Effector memory CD8-positive, alpha-beta T cell (primary cell): ENCODE measurements at regions not wholly inside any gene's neighbourhood (a gene's known extent, or its start where the extent isn't known, plus 50 kb on each side); places are given as distances from the start of the nearest gene placed in this dataset.
A peak's percentile ranks its signal among the peaks of the same experiment; 100 is the strongest.

ENCODE experiments used
- ATAC-seq: fragments of 150-1000 bp; cut with Tn5 transposase; replicated peaks from 2 replicates; pipeline ENCODE4 v1.10.0; 2021; ENCODE audit warnings: mild to moderate bottlenecking, moderate library complexity
- DNase-seq, 3 experiments: peaks; one replicate each; pipeline ENCODE4 v3.0.0; 2021
- H3K27ac Mint-ChIP-seq, 2 donors: one replicate each; pipeline ENCODE4 v1.8.0; 2022; ENCODE audit warnings: mild to moderate bottlenecking in 2 of 2, mixed read lengths in 2 of 2, moderate library complexity in 2 of 2
- H3K27me3 Mint-ChIP-seq, 2 donors: one replicate each; pipeline ENCODE4 v1.8.0; 2022; ENCODE audit warnings: mixed read lengths in 2 of 2
- H3K36me3 Mint-ChIP-seq: one replicate; pipeline ENCODE4 v1.8.0; 2022; ENCODE audit warnings: mild to moderate bottlenecking, moderate library complexity, mixed read lengths; ENCODE audit not compliant: insufficient read depth
- H3K4me1 Mint-ChIP-seq, 2 donors: one replicate each; pipeline ENCODE4 v1.8.0; 2022; ENCODE audit warnings: low read depth in 2 of 2, mixed read lengths in 2 of 2
- H3K4me3 Mint-ChIP-seq, 2 donors: one replicate each; pipeline ENCODE4 v1.8.0; 2022; ENCODE audit warnings: mild to moderate bottlenecking in 2 of 2, mixed read lengths in 2 of 2, moderate library complexity in 2 of 2
- H3K9me3 Mint-ChIP-seq, 2 donors: one replicate each; pipeline ENCODE4 v1.8.0; 2022; ENCODE audit warnings: mixed read lengths in 2 of 2

DNA sequence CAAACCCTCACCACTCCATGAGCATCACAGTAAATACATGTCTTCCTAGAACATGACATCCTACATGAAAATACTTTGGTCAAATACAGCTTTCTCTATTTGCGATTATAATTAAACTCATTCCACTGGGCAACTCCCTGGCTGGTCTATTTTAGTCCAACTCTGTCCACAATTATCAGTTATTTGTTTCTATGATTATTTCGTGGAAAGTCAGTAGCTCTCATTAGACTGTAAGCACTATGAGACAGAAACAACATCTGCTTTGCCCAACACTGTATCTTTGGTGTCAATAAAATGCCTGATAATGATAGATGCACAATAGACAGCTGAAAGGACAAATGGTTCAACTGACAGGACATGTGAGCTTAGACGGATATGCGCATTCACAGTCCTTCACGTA, 292.0 kb downstream of the KLF12 start:
- ATAC-seq, result no peak
- DNase-seq, result no peak
- H3K4me1 Mint-ChIP-seq, result peaks cover 26 to 62% of the 10 kb centered on the region in 2 donors
- peaks cover 15% of the 10 kb centered on the region for H3K36me3 Mint-ChIP-seq
- H3K27ac Mint-ChIP-seq, result peak overlapping the region in 1 of 2 donors; percentile 23
- H3K4me3 Mint-ChIP-seq, result no peak overlapping the region
- H3K27me3 Mint-ChIP-seq, result no peaks in the 10 kb centered on the region
- H3K9me3 Mint-ChIP-seq, result no peaks in the 10 kb centered on the region

DNA sequence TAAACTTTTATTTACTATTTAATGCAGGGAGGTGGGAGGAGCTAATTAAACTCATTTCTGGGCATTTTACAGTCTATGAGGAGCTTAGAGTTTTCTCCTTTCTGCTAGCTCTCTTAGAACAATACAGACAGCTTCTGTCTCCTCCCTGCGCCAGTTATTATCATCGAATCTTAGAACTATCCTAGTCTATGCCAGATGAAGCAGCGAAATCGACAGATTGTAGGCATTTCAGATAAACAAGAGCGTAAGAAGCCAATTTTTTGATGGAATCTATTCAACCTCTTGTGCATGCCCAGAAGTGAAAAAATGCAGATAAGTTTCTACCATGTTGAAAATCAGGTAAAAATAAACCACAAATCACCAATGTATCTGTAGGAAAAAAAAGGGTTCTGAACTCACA, 297.1 kb downstream of the KLF12 start:
- Mint-ChIP-seq H3K36me3 (no peaks in the 10 kb centered on the region), H3K4me1 (peaks cover 29 to 60% of the 10 kb centered on the region in 2 donors), H3K9me3 (no peaks in the 10 kb centered on the region), H3K27me3 (no peaks in the 10 kb centered on the region), H3K4me3 (no peak overlapping the region), H3K27ac (no peak overlapping the region)
- ATAC-seq (no peak), DNase-seq (no peak)

DNA sequence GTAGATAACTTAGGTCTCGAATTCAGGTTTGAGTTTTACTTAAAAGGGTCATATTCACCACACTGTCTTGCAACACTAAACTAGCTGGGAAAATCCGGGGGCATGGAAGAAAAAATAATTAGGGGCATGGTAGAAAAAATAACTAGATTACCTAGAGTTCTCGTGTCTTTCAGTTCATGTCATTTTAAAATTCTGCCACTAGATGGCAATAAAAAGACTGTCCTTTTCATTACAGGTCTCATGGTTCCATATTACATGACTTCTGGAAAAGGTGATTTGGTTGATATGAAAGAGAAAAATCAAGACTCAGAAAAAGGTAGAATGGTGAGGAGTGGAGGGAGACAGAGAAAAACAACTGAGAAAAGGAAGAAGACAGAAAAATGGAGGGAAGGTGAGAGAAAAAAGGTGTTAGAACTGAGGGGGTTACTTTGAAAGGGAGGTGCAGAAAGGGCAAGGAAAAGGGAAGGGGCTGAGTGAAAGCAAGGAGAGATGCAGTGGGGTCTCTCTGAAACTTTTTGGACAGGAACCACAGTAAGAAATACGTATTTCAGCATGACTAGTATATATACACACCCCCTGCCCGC, 299.0 kb downstream of the KLF12 start:
- H3K27me3 Mint-ChIP-seq, result no peaks in the 10 kb centered on the region
- no peak overlapping the region for H3K27ac Mint-ChIP-seq
- peaks cover 20 to 51% of the 10 kb centered on the region in 2 donors for H3K4me1 Mint-ChIP-seq
- H3K4me3 Mint-ChIP-seq, result no peak overlapping the region
- DNase-seq (no peak), ATAC-seq (peak; percentile 66)
- H3K9me3 Mint-ChIP-seq, result no peaks in the 10 kb centered on the region
- H3K36me3 Mint-ChIP-seq, result no peaks in the 10 kb centered on the region

DNA sequence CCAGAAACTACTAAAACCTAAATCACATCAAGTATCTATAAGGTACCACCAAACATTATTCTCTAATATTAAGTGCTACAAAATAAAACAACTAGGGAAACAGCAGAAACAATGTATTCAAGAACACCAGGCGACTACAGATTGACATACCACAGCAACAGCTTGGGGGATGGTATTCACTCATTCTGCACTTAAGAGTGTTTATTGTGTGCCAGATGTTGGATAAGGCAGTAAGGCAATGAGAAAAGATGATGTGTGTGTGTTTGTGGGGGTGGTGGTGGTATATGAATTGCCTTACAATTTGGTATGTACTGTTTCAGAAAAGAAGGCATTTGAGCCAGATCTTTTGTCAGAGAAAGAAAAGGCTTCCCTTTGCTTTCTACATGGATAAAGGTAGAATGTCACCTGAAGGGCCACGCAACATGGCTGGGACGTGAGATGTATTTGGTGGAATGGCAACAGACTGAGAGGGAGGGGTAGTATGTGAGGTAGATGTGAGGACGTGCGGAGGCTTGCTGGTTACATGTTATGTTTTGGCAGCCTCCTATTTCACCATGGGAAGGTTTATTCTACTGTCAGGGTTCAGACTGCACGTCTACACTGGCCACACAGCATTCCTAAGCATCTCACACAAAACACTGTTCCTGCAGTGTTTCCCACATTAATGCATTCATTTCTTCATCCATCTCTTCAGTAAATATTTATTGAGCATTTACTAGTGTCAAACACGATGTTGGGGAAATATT, 300.7 kb downstream of the KLF12 start:
- ATAC-seq, result no peak
- H3K27me3 Mint-ChIP-seq, result no peaks in the 10 kb centered on the region
- peaks cover 23 to 55% of the 10 kb centered on the region in 2 donors for H3K4me1 Mint-ChIP-seq
- H3K9me3 Mint-ChIP-seq, result no peaks in the 10 kb centered on the region
- DNase-seq, result no peak
- no peak overlapping the region for H3K4me3 Mint-ChIP-seq
- H3K36me3 Mint-ChIP-seq, result no peaks in the 10 kb centered on the region
- H3K27ac Mint-ChIP-seq, result peak overlapping the region in 1 of 2 donors; percentile 3

DNA sequence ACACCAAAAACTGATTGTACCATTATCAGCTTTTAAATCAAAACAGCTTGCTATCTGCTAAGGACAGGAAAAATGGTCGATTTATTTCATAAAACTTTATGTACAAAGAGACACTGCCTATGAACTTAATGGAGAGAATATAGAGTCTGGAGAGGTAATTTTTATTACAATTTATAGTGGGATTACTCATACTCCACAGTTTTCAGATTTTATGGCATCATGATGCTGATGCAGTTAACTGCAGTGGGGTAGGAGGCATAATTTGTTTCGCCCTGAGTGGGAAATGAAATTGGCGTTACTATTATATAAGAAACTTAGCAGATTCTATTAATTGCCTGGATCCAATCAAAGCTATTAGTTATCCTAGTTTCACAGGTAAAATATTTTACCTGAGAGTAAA, 301.4 kb downstream of the KLF12 start:
- H3K27me3 Mint-ChIP-seq, result no peaks in the 10 kb centered on the region
- no peaks in the 10 kb centered on the region for H3K9me3 Mint-ChIP-seq
- peaks cover 24 to 54% of the 10 kb centered on the region in 2 donors for H3K4me1 Mint-ChIP-seq
- no peaks in the 10 kb centered on the region for H3K36me3 Mint-ChIP-seq
- ATAC-seq, result no peak
- DNase-seq, result no peak
- H3K4me3 Mint-ChIP-seq, result no peak overlapping the region
- H3K27ac Mint-ChIP-seq, result peak overlapping the region in 1 of 2 donors; percentile 2

DNA sequence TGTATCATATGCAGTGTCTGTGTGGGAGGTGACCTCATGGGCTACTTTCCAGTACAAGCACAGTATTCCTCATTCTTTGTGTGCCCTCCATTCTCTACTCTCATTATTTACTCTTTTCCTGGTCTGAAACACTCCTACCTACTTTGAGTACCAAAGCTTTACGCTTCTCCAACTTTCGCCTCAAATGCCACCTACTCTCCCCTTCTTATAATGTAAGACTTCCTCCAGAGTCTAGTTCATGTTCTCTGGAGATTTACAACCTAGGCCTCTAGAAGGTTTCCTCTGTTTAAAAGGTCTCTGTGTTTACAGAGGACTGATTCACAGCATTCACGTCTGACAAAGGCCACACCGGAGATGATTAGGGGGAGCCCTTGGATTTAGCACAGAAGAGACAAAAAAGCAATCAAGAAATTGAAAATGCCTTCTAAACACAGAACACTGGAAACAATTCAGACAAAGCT, 302.0 kb downstream of the KLF12 start:
- peaks cover 22 to 48% of the 10 kb centered on the region in 2 donors for H3K4me1 Mint-ChIP-seq
- DNase-seq, result no peak
- no peaks in the 10 kb centered on the region for H3K9me3 Mint-ChIP-seq
- no peaks in the 10 kb centered on the region for H3K36me3 Mint-ChIP-seq
- no peaks in the 10 kb centered on the region for H3K27me3 Mint-ChIP-seq
- no peak for ATAC-seq
- no peak overlapping the region for H3K4me3 Mint-ChIP-seq
- peak overlapping the region in 1 of 2 donors; percentile 2 for H3K27ac Mint-ChIP-seq

DNA sequence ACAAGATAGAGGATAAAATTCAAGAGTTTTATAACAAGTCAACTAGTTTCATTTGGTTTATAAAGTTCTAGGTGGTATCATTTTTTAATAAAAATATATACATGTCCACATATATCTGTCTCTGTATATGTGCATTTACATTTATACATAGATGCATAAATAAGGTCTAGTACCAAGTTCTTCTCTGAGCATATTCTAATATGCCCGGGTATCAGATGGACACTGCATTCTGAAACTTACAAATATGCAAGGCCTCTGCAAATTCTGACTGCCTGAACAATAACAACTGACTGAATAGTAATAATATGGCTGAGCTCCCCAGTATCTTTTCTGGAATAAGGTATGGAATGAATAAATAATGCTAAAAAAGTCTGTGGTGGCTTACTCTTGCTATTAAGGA, 304.8 kb downstream of the KLF12 start:
- Mint-ChIP-seq H3K4me3 (no peak overlapping the region), H3K36me3 (peaks cover 3% of the 10 kb centered on the region), H3K27me3 (no peaks in the 10 kb centered on the region), H3K4me1 (peaks cover 31 to 50% of the 10 kb centered on the region in 2 donors), H3K9me3 (no peaks in the 10 kb centered on the region), H3K27ac (peak overlapping the region in 1 of 2 donors; percentile 2)
- no peak for DNase-seq
- no peak for ATAC-seq

DNA sequence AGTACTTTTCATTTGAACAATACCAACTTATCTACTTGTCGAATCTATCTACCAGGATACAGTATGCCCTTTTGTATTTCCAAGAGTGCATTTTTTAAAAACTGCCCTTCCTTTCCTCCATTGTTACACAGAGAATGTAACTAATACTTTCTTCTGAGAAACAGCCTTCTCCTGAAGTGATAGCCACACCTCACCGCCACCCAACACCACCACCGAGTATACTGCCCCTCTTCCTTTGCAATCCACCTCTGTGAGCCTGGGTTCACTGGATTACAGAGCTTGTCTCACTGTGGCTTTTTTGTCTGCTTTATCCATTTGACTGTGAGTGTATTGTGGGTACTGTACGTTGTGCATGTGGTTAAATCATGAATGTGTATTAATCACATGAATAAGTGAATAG, 305.4 kb downstream of the KLF12 start:
- no peak for DNase-seq
- H3K27me3 Mint-ChIP-seq, result no peaks in the 10 kb centered on the region
- peak; percentile 39 for ATAC-seq
- peak overlapping the region in 1 of 2 donors; percentile 14 for H3K4me3 Mint-ChIP-seq
- H3K9me3 Mint-ChIP-seq, result no peaks in the 10 kb centered on the region
- peaks cover 31 to 52% of the 10 kb centered on the region in 2 donors for H3K4me1 Mint-ChIP-seq
- peak overlapping the region; percentile 29 to 35 for H3K27ac Mint-ChIP-seq
- H3K36me3 Mint-ChIP-seq, result peaks cover 9% of the 10 kb centered on the region

DNA sequence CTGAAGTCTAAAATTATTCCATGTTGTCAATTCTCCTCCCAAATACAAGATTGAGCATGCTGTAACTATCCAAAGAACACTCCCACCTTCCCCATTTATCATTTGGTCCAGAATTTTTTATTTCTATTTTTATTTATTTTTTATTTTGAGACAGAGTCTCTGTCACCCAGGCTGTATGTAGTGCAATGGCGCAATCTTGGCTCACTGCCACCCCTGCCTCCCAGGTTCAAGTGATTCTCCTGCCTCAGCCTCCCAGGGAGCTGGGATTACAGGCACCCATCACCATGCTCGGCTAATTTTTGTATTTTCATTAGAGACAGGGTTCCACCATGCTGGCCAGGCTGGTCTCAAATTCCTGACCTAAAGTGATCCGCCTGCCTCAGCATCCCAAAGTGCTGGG, 306.8 kb downstream of the KLF12 start:
- no peaks in the 10 kb centered on the region for H3K9me3 Mint-ChIP-seq
- no peak overlapping the region for H3K4me3 Mint-ChIP-seq
- no peak overlapping the region for H3K27ac Mint-ChIP-seq
- no peaks in the 10 kb centered on the region for H3K27me3 Mint-ChIP-seq
- ATAC-seq (no peak), DNase-seq (no peak)
- H3K36me3 Mint-ChIP-seq, result peaks cover 11% of the 10 kb centered on the region
- H3K4me1 Mint-ChIP-seq, result peaks cover 25 to 47% of the 10 kb centered on the region in 2 donors

DNA sequence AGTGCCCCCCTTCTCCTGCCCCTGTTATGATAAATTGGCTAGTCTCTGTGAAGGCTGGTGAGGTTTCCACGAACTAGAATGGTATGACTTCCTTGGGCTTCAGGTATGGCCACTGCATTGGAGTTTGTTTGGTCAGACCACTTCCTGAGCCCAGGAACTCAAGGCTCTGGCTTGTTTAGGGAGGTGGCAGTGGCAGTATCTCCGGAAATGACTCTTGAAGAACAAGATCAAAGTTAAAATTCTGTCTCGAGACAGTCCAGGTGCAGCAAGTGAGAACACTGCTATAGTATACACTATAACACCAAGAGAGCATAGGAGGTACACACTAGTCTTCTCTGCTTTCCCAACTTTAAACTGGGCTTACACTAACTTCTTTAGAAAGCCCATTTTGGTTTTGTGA, 309.1 kb downstream of the KLF12 start:
- no peaks in the 10 kb centered on the region for H3K9me3 Mint-ChIP-seq
- no peaks in the 10 kb centered on the region for H3K27me3 Mint-ChIP-seq
- peaks cover 30 to 54% of the 10 kb centered on the region in 2 donors for H3K4me1 Mint-ChIP-seq
- no peak for DNase-seq
- H3K27ac Mint-ChIP-seq, result peak overlapping the region in 1 of 2 donors; percentile 76
- peak; percentile 42 for ATAC-seq
- no peak overlapping the region for H3K4me3 Mint-ChIP-seq
- H3K36me3 Mint-ChIP-seq, result peaks cover 16% of the 10 kb centered on the region

DNA sequence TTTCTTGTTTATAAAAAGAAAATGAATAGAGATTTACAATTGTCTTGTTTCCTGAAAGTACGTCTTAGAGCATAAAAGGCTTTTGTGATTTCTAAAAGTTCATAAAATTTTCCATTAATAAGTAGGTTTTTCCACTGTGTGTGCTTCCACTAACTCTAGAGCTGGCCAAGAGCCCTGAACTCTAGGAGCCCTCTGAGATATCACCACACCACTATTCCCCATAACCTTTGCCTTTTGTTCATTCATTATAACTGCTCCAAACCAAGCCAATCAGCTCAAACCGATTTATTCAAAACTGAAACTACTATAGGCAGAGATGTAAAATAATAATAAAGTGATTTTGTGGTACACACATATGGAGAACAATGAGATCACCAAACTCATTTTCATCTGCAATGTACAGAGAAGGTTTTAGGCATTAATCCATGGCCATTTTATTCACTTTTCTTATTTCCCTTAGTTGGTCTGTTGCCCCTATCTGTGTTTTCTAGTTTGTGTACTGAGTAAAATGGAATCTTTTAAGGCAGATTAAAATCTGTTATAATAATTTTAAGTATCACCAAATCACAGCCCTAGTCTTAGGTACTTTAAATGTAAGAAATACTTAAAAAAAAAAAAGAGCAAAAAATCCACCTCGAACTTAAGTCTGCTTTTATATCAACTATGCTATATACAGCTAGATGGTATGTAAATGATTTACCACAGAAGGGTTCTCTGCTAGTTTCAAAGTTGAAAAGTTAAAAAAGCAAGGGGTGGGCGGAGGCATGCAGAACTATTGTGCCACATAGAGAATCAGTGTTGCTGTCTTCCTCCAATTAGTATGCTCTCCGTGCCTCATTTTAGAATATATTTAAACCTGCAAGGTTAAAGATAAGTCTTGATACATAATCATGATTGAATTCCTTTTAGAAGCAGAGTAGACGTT, 311.3 kb downstream of the KLF12 start:
- ATAC-seq (no peak), DNase-seq (no peak)
- H3K27ac Mint-ChIP-seq, result peak overlapping the region in 1 of 2 donors; percentile 54
- H3K27me3 Mint-ChIP-seq, result no peaks in the 10 kb centered on the region
- no peak overlapping the region for H3K4me3 Mint-ChIP-seq
- peaks cover 21% of the 10 kb centered on the region for H3K36me3 Mint-ChIP-seq
- H3K9me3 Mint-ChIP-seq, result no peaks in the 10 kb centered on the region
- H3K4me1 Mint-ChIP-seq, result peaks cover 30 to 56% of the 10 kb centered on the region in 2 donors

DNA sequence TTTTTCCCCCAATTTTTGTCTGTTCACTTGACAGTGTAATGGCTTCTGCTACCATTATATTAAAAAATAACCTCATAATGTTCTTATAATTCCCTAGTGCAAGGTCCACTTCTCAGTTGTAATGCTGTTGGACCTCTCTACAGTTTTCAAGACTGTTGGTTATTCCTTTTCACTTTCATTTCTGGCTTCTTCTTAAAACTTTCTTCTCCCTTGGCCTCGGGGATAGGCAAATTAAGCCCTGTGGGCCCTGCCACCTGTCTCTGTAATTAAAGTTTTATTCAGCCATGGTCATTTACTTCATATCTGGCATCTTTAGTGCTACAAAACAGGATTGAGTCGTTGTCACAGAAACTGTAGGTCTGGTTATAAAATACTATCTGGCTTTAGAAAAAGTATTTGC, 313.5 kb downstream of the KLF12 start:
- Mint-ChIP-seq H3K27ac (peak overlapping the region; percentile 1 to 14), H3K9me3 (no peaks in the 10 kb centered on the region), H3K36me3 (peaks cover 30% of the 10 kb centered on the region), H3K27me3 (no peaks in the 10 kb centered on the region), H3K4me3 (no peak overlapping the region), H3K4me1 (peaks cover 29 to 60% of the 10 kb centered on the region in 2 donors)
- DNase-seq (no peak), ATAC-seq (no peak)

DNA sequence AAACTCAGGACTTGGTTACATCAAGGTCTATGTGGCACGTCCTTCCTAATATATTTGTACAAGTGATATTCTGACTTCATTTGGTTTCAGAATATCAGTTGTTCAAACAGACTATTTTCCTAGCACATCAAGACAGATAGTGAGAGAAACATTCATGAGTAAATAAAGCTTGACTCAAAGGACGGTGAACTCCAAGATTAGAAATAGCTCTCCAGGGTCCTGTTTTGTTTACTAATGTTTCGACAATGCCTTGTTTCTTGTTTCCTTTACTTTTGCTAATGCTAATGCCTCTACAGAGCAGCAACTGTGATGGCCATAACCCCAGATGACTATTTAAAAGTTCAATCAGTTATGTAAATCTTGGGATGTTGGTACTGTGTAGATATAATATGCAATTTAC, 313.9 kb downstream of the KLF12 start:
- Mint-ChIP-seq H3K9me3 (no peaks in the 10 kb centered on the region), H3K4me3 (no peak overlapping the region), H3K27me3 (no peaks in the 10 kb centered on the region), H3K27ac (peak overlapping the region in 1 of 2 donors; percentile 1), H3K36me3 (peaks cover 30% of the 10 kb centered on the region), H3K4me1 (peaks cover 28 to 61% of the 10 kb centered on the region in 2 donors)
- DNase-seq, result no peak
- ATAC-seq, result no peak
